ENCODE measurements at regions not wholly inside any gene's neighbourhood (a gene's known extent, or its start where the extent isn't known, plus 50 kb on each side); places are given as distances from the start of the nearest gene placed in this dataset.

GRCh38 chr13:63093907-63094469 lies 1678.3 kb upstream of the PCDH20 start:
- no peak for DNase-seq (ENCODE audit: extremely low spot score)
- CTCF ChIA-PET, result no interaction called here
- TF ChIP-seq CTCF (IDR thresholded peaks at IDR 0.05; ENCODE audit: control extremely low read depth, extremely low read depth, low read depth, missing control alignments), result no peak
- POLR2A ChIA-PET, result no interaction called here

DNA sequence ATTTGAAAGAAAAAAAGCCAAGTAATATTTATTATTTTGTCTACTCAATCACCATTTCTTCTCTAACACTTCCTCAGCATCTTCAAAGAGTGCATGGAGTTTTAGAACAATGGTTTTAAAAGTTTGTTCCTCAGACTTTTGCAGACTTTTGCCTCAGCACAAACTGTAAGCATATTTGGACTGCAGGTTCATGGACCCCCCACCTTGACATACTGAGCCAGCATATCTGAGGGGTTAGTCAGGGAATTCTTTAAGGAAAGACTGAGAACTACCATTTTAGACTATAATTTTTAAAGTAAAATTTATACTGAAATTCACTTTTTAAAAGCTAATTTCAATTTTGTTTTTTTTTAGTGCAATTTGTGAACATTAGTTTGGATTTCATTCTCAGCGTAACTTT lies 1676.8 kb upstream of the PCDH20 start:
- POLR2A ChIA-PET, result no interaction called here
- CTCF ChIA-PET, result no interaction called here
- TF ChIP-seq CTCF (IDR thresholded peaks at IDR 0.05; ENCODE audit: control extremely low read depth, extremely low read depth, low read depth, missing control alignments), result no peak
- DNase-seq (ENCODE audit: extremely low spot score), result no peak

GRCh38 chr13:63090524-63090923 lies 1674.9 kb upstream of the PCDH20 start:
- CTCF ChIA-PET, result no interaction called here
- no peak for DNase-seq (ENCODE audit: extremely low spot score)
- POLR2A ChIA-PET, result no interaction called here
- no peak for TF ChIP-seq CTCF (IDR thresholded peaks at IDR 0.05; ENCODE audit: control extremely low read depth, extremely low read depth, low read depth, missing control alignments)

DNA sequence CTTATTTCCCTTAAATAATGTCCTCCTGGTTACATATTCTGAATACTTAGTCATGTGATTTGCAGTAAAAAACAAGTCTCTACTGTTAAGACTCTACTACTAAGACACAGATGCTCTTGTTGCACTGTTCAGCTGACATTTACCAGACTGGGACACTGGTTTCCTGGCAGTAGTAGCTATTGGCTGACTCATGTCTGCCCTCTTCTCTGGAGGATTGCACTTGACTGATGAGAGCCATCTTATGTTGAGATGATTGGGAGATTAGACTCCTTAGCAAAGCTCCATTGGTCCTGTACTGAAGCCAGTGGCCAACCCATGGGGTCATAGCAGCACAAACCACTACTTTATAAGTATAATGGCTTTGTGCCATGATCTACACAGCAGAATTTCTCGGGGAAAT lies 1672.6 kb upstream of the PCDH20 start:
- TF ChIP-seq CTCF (IDR thresholded peaks at IDR 0.05; ENCODE audit: control extremely low read depth, extremely low read depth, low read depth, missing control alignments), result no peak
- CTCF ChIA-PET, result no interaction called here
- POLR2A ChIA-PET, result no interaction called here
- DNase-seq (ENCODE audit: extremely low spot score), result no peak

DNA sequence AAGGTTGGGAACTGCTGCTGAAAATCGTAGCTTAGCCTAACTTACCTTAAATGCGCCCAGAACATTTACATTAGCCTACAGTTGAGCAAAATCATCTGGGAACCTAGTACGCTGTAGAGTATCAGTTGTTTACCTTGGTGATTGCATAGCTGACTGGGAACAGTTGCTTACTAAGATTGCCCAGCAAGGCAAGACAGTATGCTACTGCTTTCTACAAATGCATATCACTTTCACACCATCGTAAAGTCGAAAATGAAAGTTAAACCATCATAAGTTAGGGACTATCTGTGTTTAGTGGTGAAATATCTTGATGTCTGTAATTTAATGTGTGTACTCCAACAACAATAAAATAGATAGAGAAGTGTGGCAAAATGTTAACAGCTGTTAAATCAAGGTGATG lies 1670.6 kb upstream of the PCDH20 start:
- DNase-seq (ENCODE audit: extremely low spot score), result no peak
- no peak for TF ChIP-seq CTCF (IDR thresholded peaks at IDR 0.05; ENCODE audit: control extremely low read depth, extremely low read depth, low read depth, missing control alignments)
- ChIA-PET CTCF (no interaction called here), POLR2A (no interaction called here)

GRCh38 chr13:63085851-63086250 lies 1670.2 kb upstream of the PCDH20 start:
- no peak for TF ChIP-seq CTCF (IDR thresholded peaks at IDR 0.05; ENCODE audit: control extremely low read depth, extremely low read depth, low read depth, missing control alignments)
- ChIA-PET POLR2A (no interaction called here), CTCF (no interaction called here)
- no peak for DNase-seq (ENCODE audit: extremely low spot score)
